ENCODE measurements at regions not wholly inside any gene's neighbourhood (a gene's known extent, or its start where the extent isn't known, plus 50 kb on each side); places are given as distances from the start of the nearest gene placed in this dataset.

DNA sequence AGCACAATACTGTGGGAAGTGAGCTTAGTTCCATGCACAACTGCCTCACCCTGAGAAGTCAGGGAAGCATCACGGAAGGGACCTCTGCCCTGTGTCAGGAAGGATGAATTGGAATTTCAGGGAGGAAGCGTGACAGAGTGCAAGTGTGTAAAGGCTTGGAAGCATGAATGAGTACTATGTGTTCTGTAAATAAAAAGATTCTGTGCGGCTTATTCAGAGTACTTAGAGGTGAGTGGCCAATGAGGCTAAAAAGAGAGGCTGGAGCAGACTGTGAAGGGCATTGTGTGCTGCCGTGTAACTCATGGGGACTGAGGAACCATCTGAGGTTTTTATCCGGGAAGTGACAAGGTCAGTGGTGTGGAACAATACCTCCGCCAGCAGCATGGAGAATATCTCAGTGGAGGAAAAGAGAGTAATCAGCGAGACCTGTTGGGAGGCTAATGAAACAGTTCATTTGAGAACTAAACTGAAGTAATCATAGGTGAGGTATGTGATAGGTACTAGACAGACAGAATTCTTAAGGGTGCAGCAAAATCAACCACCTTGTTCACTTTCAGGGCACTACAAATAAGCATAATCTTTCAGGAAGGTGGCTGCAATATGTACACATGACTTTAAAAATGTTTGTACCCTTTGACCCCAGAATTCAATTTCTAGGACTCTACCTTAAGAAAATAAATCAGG lies 64.9 kb upstream of the SPRED1 start (continued):
- no peak for TF ChIP-seq CHD2 (IDR thresholded peaks at IDR 0.05; ENCODE audit: low read length, partially characterized antibody)
- TF ChIP-seq MXI1 (IDR thresholded peaks at IDR 0.05; ENCODE audit: low read depth, low read length): no peak

DNA sequence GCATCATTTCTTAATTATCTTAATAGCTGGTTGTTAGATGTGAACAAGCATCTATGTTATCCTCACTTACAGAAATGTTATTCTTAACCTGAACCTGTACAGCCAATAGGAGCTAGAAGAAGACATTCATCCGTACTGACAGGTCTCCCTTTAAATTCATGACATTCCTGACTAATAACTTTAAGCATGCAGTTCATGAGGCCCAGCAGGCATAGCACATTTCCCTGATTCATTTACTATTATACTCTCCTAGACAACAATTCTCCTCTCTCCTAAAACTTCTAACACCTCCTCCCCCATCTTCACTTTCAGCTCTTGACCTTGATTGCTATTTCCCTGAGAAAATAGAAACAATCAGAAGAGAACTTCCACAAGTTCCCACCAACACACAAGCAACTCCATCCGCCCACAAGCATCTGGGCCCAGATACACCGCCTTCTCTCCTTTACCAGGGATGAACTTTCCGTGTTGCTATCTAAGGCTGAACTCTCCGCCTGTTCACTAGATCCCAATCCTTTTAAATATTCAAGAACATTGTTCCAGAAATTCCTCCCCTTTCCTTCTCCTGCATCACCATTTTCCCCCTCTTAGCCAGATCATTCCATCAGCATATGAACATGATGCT lies 62.9 kb upstream of the SPRED1 start:
- no peaks in the 10 kb centered on the region for H3K4me1 ChIP-seq (ENCODE audit: control insufficient read depth in 1 of 2, insufficient read depth in 2 of 2, low read depth in 1 of 2, low read length in 1 of 2)
- H4K20me1 ChIP-seq (ENCODE audit: insufficient read depth): no peaks in the 10 kb centered on the region
- H3K4me3 ChIP-seq (ENCODE audit: low read depth in 2 of 2, low read length in 1 of 2): no peak overlapping the region
- TF ChIP-seq SMC3 (IDR thresholded peaks at IDR 0.05; ENCODE audit: low read depth, low read length): no peak
- no peaks in the 10 kb centered on the region for H3K9me3 ChIP-seq
- no peaks in the 10 kb centered on the region for H3K27me3 ChIP-seq (ENCODE audit: insufficient read depth)
- no peaks in the 10 kb centered on the region for H3K9me2 ChIP-seq
- WGBS (ENCODE audit: low lambda C conversion rate): 75% methylated on average over 5 of the region's 5 CpGs
- H2AFZ ChIP-seq (ENCODE audit: low read depth): no peak overlapping the region
- H3K9ac ChIP-seq: no peak overlapping the region
- no peak for DNase-seq
- POLR2A ChIA-PET: no interaction called here
- H3K79me2 ChIP-seq (ENCODE audit: insufficient read depth): no peaks in the 10 kb centered on the region
- no peak overlapping the region for H3K4me2 ChIP-seq
- no peaks in the 10 kb centered on the region for H3F3A ChIP-seq (replicated peaks; ENCODE audit: insufficient read depth)
- H3K27ac ChIP-seq (ENCODE audit: low read depth in 2 of 2, low read length in 1 of 2): no peak overlapping the region
- no peaks in the 10 kb centered on the region for H3K36me3 ChIP-seq (replicated peaks in 1 of 2; ENCODE audit: control insufficient read depth in 1 of 2, insufficient read depth in 2 of 2, low read length in 1 of 2)
- CTCF ChIA-PET: interaction anchor here (0.7 kb wide), 1 partner anchor 50 kb away, joined by 4 read pairs; no protein-coding TSS in a partner anchor

- no peak overlapping the region for H3K9ac ChIP-seq
- WGBS (ENCODE audit: low lambda C conversion rate): 86% methylated on average over 10 of the region's 10 CpGs
- no peak for TF ChIP-seq POLR2AphosphoS5 (IDR thresholded peaks at IDR 0.05; ENCODE audit: low read depth, low read length)
- TF ChIP-seq NFIC (IDR thresholded peaks at IDR 0.05; ENCODE audit: borderline replicate concordance): no peak
- no peak for TF ChIP-seq RXRA (IDR thresholded peaks at IDR 0.05; ENCODE audit: borderline replicate concordance, low read depth)
- TF ChIP-seq, protein P1, sequence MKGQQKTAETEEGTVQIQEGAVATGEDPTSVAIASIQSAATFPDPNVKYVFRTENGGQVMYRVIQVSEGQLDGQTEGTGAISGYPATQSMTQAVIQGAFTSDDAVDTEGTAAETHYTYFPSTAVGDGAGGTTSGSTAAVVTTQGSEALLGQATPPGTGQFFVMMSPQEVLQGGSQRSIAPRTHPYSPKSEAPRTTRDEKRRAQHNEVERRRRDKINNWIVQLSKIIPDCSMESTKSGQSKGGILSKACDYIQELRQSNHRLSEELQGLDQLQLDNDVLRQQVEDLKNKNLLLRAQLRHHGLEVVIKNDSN (IDR thresholded peaks at IDR 0.05; ENCODE audit: borderline replicate concordance, low read depth): no peak
- no peak for TF ChIP-seq PBX3 (IDR thresholded peaks at IDR 0.05)
- no peak for TF ChIP-seq TCF12 (IDR thresholded peaks at IDR 0.05)
- TF ChIP-seq MXI1 (IDR thresholded peaks at IDR 0.05; ENCODE audit: low read depth, low read length): no peak
- no peak for TF ChIP-seq SIN3A (IDR thresholded peaks at IDR 0.05; ENCODE audit: borderline replicate concordance, low read depth, low read length)
- TF ChIP-seq TEAD4 (IDR thresholded peaks at IDR 0.05; ENCODE audit: borderline replicate concordance, insufficient read depth): no peak
- no peak for TF ChIP-seq SMC3 (IDR thresholded peaks at IDR 0.05; ENCODE audit: low read depth, low read length)
- TF ChIP-seq NRF1 (IDR thresholded peaks at IDR 0.05; ENCODE audit: low read depth, low read length): no peak
- TF ChIP-seq RFX5 (IDR thresholded peaks at IDR 0.05; ENCODE audit: low read length): no peak
- TF ChIP-seq FOSL2 (IDR thresholded peaks at IDR 0.05; ENCODE audit: borderline replicate concordance, low read depth): no peak
- no peak for TF ChIP-seq MEF2A (IDR thresholded peaks at IDR 0.05; ENCODE audit: borderline replicate concordance, low read depth)
- no peak for TF ChIP-seq REST (IDR thresholded peaks at IDR 0.05; ENCODE audit: low read depth, low read length)
- no peak for TF ChIP-seq EZH2phosphoT487 (IDR thresholded peaks at IDR 0.05; ENCODE audit: borderline replicate concordance, low read depth)
- TF ChIP-seq FOXM1 (IDR thresholded peaks at IDR 0.05; ENCODE audit: low read depth): no peak
These were observed 62.1 kb upstream of the SPRED1 start for GRCh38 chr15:38190501-38190900.

More at GRCh38 chr15:38190501-38190900, 62.1 kb upstream of the SPRED1 start:
- H3K36me3 ChIP-seq (replicated peaks in 1 of 2; ENCODE audit: control insufficient read depth in 1 of 2, insufficient read depth in 2 of 2, low read length in 1 of 2): no peaks in the 10 kb centered on the region
- CTCF ChIA-PET: no interaction called here
- H3K4me2 ChIP-seq: no peak overlapping the region
- H3K79me2 ChIP-seq (ENCODE audit: insufficient read depth): no peaks in the 10 kb centered on the region
- H4K20me1 ChIP-seq (ENCODE audit: insufficient read depth): no peaks in the 10 kb centered on the region
- H3F3A ChIP-seq (replicated peaks; ENCODE audit: insufficient read depth): no peaks in the 10 kb centered on the region
- H3K4me1 ChIP-seq (ENCODE audit: control insufficient read depth in 1 of 2, insufficient read depth in 2 of 2, low read depth in 1 of 2, low read length in 1 of 2): no peaks in the 10 kb centered on the region
- POLR2A ChIA-PET: no interaction called here
- DNase-seq: no peak
- H3K4me3 ChIP-seq (ENCODE audit: low read depth in 2 of 2, low read length in 1 of 2): no peak overlapping the region
- no peaks in the 10 kb centered on the region for H3K9me2 ChIP-seq
- H3K27ac ChIP-seq (ENCODE audit: low read depth in 2 of 2, low read length in 1 of 2): no peak overlapping the region
- H2AFZ ChIP-seq (ENCODE audit: low read depth): no peak overlapping the region
- H3K9me3 ChIP-seq: no peaks in the 10 kb centered on the region
- no peaks in the 10 kb centered on the region for H3K27me3 ChIP-seq (ENCODE audit: insufficient read depth)

Measured in SK-N-SH (cell line).